Daoy (cell line): ENCODE measurements at regions not wholly inside any gene's neighbourhood (a gene's known extent, or its start where the extent isn't known, plus 50 kb on each side); places are given as distances from the start of the nearest gene placed in this dataset.

Experiments
- DNase-seq: peaks from one replicate; pipeline ENCODE4 v3.0.0-alpha.2; 2015; ENCODE audit warnings: low read depth

- no peak for DNase-seq
These were observed 324.8 kb upstream of the FAR2 start for GRCh38 chr12:28824193-28824846.

DNA sequence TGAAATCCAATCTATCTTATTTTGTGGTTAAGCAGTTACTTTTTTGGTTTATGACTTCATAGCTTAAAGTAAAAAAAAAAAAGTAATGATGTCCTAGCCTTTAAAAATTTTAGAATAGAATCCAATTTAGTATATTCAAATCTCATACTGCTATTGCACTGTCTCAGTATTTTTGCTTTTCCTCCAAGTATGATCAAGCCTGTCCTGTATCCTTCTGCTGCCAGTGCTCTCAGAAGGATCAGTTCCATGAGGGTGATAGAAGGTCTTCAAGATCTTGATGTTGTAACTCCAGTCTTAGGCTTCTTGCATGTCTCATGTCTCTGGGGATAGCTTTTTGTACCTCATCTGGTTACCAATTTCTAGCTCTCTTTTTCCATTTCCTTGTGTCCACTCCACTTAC is 324.2 kb upstream of the FAR2 start:
- DNase-seq = no peak

DNA sequence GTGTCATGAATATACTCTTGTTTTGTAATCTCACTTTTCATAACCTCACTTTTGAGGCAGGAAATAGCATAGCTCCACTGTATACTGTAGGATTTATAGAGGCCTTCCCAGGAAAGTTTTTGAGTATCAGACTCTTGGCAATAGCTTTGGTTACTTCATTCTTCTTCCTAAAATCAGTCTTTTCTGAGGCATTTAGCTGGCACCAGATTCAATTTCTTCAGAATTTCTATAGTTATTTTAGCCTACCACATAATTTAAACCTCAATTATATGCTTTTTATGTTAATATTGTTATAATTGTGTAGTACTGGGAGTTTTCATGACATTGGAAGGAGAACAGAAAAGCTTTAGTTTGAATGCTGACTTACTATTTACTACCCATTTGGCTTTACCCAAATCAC is 322.3 kb upstream of the FAR2 start:
- no peak for DNase-seq

DNA sequence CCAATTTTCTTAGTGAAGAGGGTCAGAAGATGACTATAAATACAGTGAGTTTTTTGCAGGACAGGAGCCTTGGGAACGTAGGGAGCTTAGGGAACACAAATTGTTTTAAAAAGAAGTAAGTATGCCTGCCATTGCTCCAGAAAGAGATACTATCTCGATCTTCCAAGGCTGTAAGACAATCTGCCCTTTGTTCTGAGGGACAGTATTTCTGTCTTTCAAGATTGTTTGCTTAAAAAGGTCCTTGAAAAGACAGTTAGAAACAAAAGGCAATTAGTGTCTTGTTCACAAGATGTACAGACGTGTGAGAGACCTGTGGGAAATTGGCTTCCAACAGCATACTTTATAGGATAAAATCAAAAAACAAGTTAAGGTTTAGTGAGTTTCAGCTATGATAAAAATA is 321.2 kb upstream of the FAR2 start:
- DNase-seq = no peak

GRCh38 chr12:28828318-28828717 is 320.8 kb upstream of the FAR2 start:
- DNase-seq = no peak

- DNase-seq = peak; percentile 3
These were observed 318.6 kb upstream of the FAR2 start for GRCh38 chr12:28830491-28830890.

GRCh38 chr12:28844718-28845117 is 304.4 kb upstream of the FAR2 start:
- DNase-seq = no peak

DNA sequence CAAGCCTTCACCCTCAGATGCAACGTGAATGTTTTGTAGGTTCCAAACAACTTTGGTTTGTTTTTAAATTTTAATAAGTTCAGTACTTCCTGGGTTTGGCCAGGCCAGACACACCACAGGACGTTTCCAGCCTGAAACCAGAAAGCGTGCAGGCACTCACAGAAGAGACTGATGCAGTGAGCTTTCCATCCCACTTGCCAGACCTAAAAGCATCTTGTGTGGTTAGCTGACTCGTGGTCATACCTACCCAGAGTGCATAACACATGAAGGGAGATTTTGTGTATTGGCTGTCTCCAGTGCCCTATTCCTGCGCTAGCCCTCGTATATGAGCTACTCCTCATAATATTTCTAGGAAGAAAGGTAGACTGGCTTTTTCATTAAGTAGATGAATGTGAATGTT is 297.3 kb upstream of the FAR2 start:
- no peak for DNase-seq

DNA sequence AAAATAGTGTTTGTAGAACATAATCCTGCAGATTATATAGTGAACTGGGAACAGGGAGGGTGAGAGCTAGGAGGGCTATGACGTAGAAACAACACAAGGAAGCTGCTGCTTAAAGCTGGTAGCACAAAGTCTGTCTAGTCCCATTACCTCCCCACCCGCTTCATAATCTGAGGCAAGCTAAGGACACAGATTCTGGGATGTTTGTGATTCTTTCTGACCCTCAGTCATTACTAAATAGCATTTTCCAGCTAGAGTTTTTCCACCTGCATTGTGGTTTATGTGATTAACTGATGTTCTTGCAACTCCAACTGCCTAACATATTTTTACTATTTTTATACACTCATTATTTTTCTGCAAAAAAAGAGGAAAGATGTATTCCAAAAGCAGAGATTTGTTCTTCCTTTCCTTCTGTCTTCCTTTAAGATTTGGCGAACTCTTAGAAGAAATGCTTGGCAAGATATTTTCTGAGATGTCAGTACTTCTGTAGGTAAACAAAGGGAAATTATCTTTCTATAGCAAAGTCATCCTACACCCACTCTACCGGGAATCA is 293.2 kb upstream of the FAR2 start:
- DNase-seq = no peak

GRCh38 chr12:28857369-28857768 is 291.7 kb upstream of the FAR2 start:
- no peak for DNase-seq

GRCh38 chr12:28859551-28859950 is 289.5 kb upstream of the FAR2 start:
- no peak for DNase-seq

GRCh38 chr12:28865776-28866175 is 283.3 kb upstream of the FAR2 start:
- no peak for DNase-seq

- DNase-seq = no peak
These were observed 282.8 kb upstream of the FAR2 start for GRCh38 chr12:28866296-28866695.

DNA sequence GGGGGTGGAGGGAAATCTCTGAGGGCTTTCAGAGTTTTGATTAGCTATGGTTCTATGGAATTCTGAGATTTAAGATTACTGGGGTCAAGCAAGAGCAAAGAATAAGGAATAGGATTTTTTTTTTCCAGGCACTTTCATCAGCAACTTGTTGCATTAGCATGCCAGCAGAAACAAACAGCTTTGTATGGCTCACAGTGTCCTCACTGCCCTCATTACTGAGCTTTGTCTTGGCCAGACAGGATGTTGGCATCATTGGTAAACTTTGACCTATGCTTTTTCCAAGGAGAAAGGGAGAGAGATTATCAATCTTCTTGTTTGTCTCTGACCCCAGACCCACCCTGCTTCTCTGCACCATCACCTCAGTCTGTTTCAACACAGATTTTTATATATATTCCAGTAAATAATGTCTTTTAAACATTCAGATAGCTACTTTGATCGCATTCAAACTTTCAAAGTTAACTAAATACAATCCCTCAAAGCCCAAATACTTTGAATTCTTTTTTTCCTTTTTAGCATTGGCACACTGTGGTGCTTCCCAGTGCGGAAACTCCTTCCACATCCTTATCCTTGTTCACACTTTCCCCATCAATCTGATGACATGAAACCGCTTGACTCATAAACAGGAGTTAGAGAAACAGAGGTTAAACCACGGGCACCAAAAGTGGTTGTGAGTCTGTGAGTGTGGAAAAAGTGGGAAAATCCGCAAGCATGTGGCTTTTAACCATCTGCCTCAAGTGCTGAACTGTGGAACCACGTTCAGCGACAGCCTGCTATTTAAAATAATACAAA is 282.2 kb upstream of the FAR2 start:
- peak; percentile 25 for DNase-seq

- no peak for DNase-seq
These were observed 280.7 kb upstream of the FAR2 start for GRCh38 chr12:28868414-28868813.

- peak; percentile 49 for DNase-seq
These were observed 279.9 kb upstream of the FAR2 start for GRCh38 chr12:28869197-28869596.

- peak; percentile 11 for DNase-seq
These were observed 278.1 kb upstream of the FAR2 start for GRCh38 chr12:28870839-28871440.

- peak; percentile 49 for DNase-seq
These were observed 276.3 kb upstream of the FAR2 start for GRCh38 chr12:28872654-28873268.

- no peak for DNase-seq
These were observed 274.3 kb upstream of the FAR2 start for GRCh38 chr12:28874758-28875157.

DNA sequence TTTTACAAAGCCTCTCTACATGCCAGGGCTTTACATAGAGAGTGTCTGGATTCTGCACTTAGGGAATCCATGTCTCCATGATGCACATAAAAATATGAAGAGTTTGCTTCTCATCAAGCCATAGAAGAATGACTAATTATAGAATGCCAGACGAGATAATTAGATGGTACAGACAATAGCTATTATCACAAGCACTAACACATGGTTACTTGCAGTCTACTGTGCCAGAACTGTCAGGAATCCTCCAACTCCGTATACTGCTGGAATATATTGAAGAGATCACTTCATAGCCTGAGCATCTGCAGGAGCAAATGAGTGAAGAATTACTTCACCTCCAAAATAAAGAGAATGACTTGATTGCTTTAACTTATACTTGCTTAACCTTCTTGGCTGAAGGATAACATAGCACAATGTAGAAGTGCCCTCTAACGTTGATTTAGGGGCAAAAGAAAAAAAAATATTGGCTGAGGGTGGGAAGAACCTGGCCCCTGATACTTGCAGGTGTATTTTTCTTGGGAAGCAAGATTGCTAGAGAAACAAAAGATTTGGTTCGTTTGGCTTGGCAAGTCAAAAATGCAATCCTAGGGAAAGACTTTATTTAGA is 272.8 kb upstream of the FAR2 start:
- no peak for DNase-seq

- no peak for DNase-seq
These were observed 271.2 kb upstream of the FAR2 start for GRCh38 chr12:28877854-28878253.

DNA sequence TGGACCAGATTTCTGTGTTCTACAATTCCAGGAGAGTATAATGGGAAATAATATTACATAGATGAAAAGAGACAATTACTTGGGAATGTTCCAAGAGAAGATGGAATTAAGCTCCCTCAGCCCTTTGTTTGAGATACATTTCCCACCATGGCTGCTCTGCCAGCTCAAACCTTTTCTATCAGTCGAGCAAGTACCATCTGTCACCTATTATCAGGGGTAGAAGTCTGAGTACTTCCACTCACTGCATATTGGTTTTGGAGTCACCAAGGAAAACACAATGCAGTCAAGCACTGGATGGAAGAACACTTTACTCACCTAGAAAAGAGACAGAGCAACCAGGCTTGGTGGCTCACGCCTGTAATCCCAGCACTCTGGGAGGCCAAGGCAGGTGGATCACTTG is 270.4 kb upstream of the FAR2 start:
- DNase-seq = no peak
